Right lobe of liver (tissue), 6 donors: ENCODE measurements at regions not wholly inside any gene's neighbourhood (a gene's known extent, or its start where the extent isn't known, plus 50 kb on each side); places are given as distances from the start of the nearest gene placed in this dataset.

Experiments
- ATAC-seq, 4 donors: fragments of 200-7000 bp; cut with Tn5 transposase; one replicate each; pipeline ENCODE4 v1.9.1; 2020; ENCODE audit warnings: mild to moderate bottlenecking in 4 of 4, moderate library complexity in 4 of 4
- DNase-seq, 3 donors: peaks; one replicate each; pipeline ENCODE4 v3.0.0-alpha.2; 2020
- H3K27ac ChIP-seq, 3 donors: fragments of 200-600 bp; one replicate each; pipeline ENCODE4 v1.8.0; 2022
- H3K27me3 ChIP-seq, 2 donors: fragments of 200-600 bp; one replicate each; pipeline ENCODE4 v1.8.0; 2022
- H3K36me3 ChIP-seq, 4 donors: fragments of 200-600 bp; sonication (generic) in 1 of 4; one replicate each; pipeline versions ENCODE4 v1.5.1 to v1.8.0; 2017 to 2022; ENCODE audit warnings: control low read depth in 1 of 4
- H3K4me1 ChIP-seq, 4 donors: fragments of 200-600 bp; sonication (generic) in 1 of 4; one replicate each; pipeline versions ENCODE4 v1.5.1 to v1.8.0; 2017 to 2022; ENCODE audit warnings: control low read depth in 1 of 4
- H3K4me3 ChIP-seq, 3 donors: fragments of 200-600 bp; one replicate each; pipeline ENCODE4 v1.8.0; 2022
- H3K9me3 ChIP-seq, 4 donors: fragments of 200-600 bp; sonication (generic) in 1 of 4; one replicate each; pipeline versions ENCODE4 v1.5.1 to v1.8.0; 2017 to 2022; ENCODE audit warnings: control low read depth in 1 of 4
- POLR2A ChIP-seq: fragments of 450-650 bp; IDR thresholded peaks from one replicate; pipeline ENCODE4 v1.6.1; 2017; ENCODE audit warnings: antibody characterized with exemption, mild to moderate bottlenecking
- WGBS: methylation state at CpG from one replicate; pipeline ENCODE4 v1.1.6; 2018; ENCODE audit warnings: low coverage, low lambda C conversion rate; ENCODE audit not compliant: insufficient coverage; ENCODE audit errors: missing lambda C conversion rate; 5-methylcytosine and 5-hydroxymethylcytosine counted together
- intact Hi-C, 2 donors: fragments of 100-400 bp; cut with DNase I; formaldehyde crosslinking; loops; one replicate each; pipeline versions ENCODE4 v1.11.2 to v1.14.1; 2022
- TF ChIP-seq, protein P1 (sequence below), 4 donors: fragments of 200-600 bp in 3 of 4; fragments of 450-650 bp in 1 of 4; IDR thresholded peaks; one replicate each; pipeline versions ENCODE4 v1.5.1 to v1.8.0; 2016 to 2022; ENCODE audit warnings: antibody characterized with exemption in 4 of 4, mild to moderate bottlenecking in 2 of 4
- donor health status: DM: no; HTN: yes; CAD: no.
- donor health status: DM: no; HTN: no; CAD: no.
- donor health status: DM: no; HTN: no; CAD: no.
- donor health status: DM: no; HTN: yes; CAD: no.
- donor health status: DM: no; HTN: yes; CAD: no.

DNA sequence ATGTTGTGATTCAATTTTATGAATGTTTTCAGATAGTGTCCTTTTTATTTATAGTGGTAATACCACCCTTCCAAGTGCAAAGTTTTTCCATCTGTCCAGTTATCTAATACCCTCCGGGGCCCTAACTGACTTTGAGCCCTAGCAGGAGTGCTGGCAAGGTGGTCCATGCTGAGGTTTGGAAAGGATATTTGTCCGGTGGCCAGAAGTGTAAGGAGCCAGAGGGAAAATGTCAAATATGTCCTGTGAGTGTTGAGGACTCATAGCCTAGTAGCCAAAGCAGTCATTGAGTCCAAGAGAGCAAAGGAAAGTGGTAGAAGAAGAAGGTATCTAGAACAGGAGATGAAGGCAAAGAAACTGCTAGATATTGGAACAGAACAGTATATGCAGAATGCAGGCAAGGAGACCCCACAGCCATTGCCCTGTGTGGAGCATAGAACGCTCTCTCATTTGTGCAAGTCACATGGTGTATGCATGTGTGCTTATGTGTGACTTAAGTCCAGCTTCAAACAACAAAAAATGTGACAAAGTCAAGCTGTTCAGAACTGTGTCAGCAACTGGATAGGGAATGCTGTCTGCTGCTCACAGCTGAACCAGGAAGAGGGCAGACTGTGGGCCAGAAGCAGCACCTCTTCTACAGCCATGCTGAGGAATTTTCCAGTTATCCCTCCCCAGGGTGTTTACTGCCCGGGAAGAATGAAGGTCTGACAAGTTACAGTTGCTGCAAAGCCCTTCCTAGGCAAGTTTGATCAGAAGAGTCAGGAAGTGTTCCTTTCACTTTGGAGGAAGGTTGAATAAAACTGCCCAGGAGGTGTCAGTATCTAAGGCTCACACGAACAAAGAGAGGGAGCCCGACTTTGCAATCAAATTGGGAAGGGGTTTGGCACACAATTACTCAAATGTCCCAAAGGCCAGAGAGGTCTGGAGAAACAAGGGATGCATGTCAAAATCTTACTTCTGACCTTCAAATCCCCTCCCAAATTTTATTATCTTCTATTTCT, 463.3 kb upstream of the DMAC1 start:
- Histone ChIP-seq H3K4me1 (no peaks in the 10 kb centered on the region), H3K4me3 (no peak overlapping the region), H3K9me3 (no peaks in the 10 kb centered on the region), H3K27ac (no peak overlapping the region), H3K27me3 (no peaks in the 10 kb centered on the region), H3K36me3 (no peaks in the 10 kb centered on the region)
- TF ChIP-seq, protein P1, sequence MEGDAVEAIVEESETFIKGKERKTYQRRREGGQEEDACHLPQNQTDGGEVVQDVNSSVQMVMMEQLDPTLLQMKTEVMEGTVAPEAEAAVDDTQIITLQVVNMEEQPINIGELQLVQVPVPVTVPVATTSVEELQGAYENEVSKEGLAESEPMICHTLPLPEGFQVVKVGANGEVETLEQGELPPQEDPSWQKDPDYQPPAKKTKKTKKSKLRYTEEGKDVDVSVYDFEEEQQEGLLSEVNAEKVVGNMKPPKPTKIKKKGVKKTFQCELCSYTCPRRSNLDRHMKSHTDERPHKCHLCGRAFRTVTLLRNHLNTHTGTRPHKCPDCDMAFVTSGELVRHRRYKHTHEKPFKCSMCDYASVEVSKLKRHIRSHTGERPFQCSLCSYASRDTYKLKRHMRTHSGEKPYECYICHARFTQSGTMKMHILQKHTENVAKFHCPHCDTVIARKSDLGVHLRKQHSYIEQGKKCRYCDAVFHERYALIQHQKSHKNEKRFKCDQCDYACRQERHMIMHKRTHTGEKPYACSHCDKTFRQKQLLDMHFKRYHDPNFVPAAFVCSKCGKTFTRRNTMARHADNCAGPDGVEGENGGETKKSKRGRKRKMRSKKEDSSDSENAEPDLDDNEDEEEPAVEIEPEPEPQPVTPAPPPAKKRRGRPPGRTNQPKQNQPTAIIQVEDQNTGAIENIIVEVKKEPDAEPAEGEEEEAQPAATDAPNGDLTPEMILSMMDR (IDR thresholded peaks at IDR 0.05) = peak in 1 of 4 donors; percentile 5
- no peak for TF ChIP-seq POLR2A
- intact Hi-C loops = no loop called here
- ATAC-seq (no peak), DNase-seq (no peak)
- WGBS = 38% methylated on average over 6 of the region's 6 CpGs

DNA sequence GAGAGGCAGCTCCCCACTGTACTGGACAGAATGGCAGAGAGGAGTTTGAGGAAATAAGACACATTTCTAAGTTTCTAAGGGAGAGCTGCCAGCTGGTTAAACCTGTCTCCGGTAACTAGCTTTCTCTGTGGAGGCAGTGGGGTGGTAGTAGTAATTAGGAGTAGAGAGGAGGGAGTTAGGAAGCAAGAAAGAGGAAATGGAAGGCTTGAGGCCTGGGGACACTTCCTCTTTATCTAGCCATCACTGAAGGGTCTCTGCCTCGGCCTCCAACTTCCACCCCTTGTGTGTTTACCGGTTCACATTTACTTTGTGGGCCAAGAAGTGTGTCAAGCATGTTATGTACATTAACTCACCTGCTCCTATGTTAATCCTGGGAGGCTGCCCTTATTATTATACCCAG, 462.2 kb upstream of the DMAC1 start:
- intact Hi-C loops = no loop called here
- no peak for TF ChIP-seq POLR2A
- TF ChIP-seq, protein P1 (IDR thresholded peaks at IDR 0.05) = no peak
- H3K9me3 ChIP-seq = no peaks in the 10 kb centered on the region
- no peaks in the 10 kb centered on the region for H3K36me3 ChIP-seq
- no peaks in the 10 kb centered on the region for H3K4me1 ChIP-seq
- no peaks in the 10 kb centered on the region for H3K27me3 ChIP-seq
- H3K27ac ChIP-seq = no peak overlapping the region
- ATAC-seq (no peak), DNase-seq (no peak)
- WGBS = 64% methylated on average over 3 of the region's 3 CpGs
- no peak overlapping the region for H3K4me3 ChIP-seq

DNA sequence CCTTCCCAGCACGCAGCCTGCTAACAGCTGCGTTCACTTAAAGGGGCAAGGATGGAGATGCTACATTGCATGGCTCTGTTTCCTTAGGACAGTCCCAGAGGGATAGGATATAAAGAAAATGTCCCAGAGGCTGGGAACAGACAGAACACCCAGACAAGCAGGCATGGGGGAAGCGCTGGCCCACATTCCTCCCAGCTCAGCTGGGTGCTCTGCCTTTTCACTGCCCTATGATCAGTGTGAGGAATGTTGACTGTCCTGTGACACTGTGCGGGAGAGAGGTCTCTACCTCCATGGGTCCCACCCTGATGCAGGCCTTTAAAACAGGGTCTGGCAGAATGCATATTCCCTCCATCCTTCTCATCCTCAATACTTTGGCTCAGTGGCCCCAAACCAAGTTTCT, 459.4 kb upstream of the DMAC1 start:
- 85% methylated on average over 4 of the region's 4 CpGs for WGBS
- ATAC-seq = no peak
- H3K4me3 ChIP-seq = no peak overlapping the region
- H3K27me3 ChIP-seq = no peaks in the 10 kb centered on the region
- TF ChIP-seq, protein P1 (IDR thresholded peaks at IDR 0.05) = no peak
- no peak for TF ChIP-seq POLR2A
- DNase-seq = no peak
- no peak overlapping the region for H3K27ac ChIP-seq
- H3K4me1 ChIP-seq = no peaks in the 10 kb centered on the region
- H3K36me3 ChIP-seq = no peaks in the 10 kb centered on the region
- intact Hi-C loops = no loop called here
- H3K9me3 ChIP-seq = no peaks in the 10 kb centered on the region

DNA sequence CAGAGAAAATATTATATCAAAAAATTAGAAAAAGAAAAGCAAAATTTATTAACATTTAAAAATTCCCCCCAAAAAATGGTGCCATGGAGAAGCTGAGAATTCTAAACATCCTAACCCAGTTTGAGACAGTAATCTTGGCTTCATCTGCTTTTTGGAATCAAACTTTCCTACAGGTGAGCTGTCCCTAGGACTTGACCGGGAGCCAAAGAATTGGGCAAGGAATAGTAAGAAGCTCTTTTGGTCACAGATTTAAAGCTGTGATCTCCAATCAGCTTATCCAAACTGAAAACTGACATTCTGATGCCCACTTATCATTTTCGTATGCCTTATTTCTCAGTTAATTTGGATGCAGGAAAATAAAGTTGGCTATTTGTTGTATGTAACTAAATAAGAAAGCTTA, 457.3 kb upstream of the DMAC1 start:
- no peaks in the 10 kb centered on the region for H3K9me3 ChIP-seq
- 45% methylated on average over 2 of the region's 2 CpGs for WGBS
- intact Hi-C loops = no loop called here

More for the DNA sequence above, 457.3 kb upstream of the DMAC1 start:
- H3K27ac ChIP-seq = no peak overlapping the region
- H3K36me3 ChIP-seq = no peaks in the 10 kb centered on the region
- no peaks in the 10 kb centered on the region for H3K4me1 ChIP-seq
- no peak overlapping the region for H3K4me3 ChIP-seq
- no peaks in the 10 kb centered on the region for H3K27me3 ChIP-seq
- TF ChIP-seq, protein P1 (IDR thresholded peaks at IDR 0.05) = no peak
- TF ChIP-seq POLR2A = no peak
- ATAC-seq (no peak), DNase-seq (no peak)
